PC-3 (cell line): ENCODE measurements at regions not wholly inside any gene's neighbourhood (a gene's known extent, or its start where the extent isn't known, plus 50 kb on each side); places are given as distances from the start of the nearest gene placed in this dataset.

Experiments
- ATAC-seq: fragments of 200-7000 bp; cut with Tn5 transposase; 2 replicates; pipeline ENCODE4 v1.9.1; 2020; ENCODE audit warnings: mild to moderate bottlenecking, moderate library complexity
- BruUV-seq: library from RNA; stranded (reverse); fragments of 400-500 nt; replicated peaks from 2 replicates; lab custom pipeline; 2021; lab: Mats Ljungman, UMichigan
- CTCF ChIA-PET: fragments of 300-600 bp; sonication (Branson Sonifier 250); formaldehyde crosslinking; loops from one replicate; lab custom pipeline; 2022; ENCODE audit warnings: antibody characterized with exemption; lab: Charles Lee
- POLR2A ChIA-PET: fragments of 300-600 bp; sonication (Branson Sonifier 250); formaldehyde crosslinking; loops from one replicate; lab custom pipeline; 2022; ENCODE audit warnings: antibody characterized with exemption; ENCODE audit not compliant: unreplicated experiment; lab: Charles Lee
- DNase-seq: peaks from one replicate; pipeline ENCODE4 v3.0.0-alpha.2; 2015
- H2AFZ ChIP-seq: fragments of 300-600 bp; sonication (generic); 2 replicates; pipeline ENCODE4 v1.6.0; 2016; ENCODE audit warnings: antibody characterized with exemption, low read length
- H3F3A ChIP-seq: fragments of 300-600 bp; sonication (generic); one replicate; pipeline ENCODE4 v1.6.0; 2017; ENCODE audit warnings: antibody characterized with exemption, low read length, control low read depth, mild to moderate bottlenecking; ENCODE audit not compliant: unreplicated experiment
- H3K27ac ChIP-seq: fragments of 300-600 bp; sonication (generic); 2 replicates; pipeline ENCODE4 v1.5.1; 2016; ENCODE audit warnings: mild to moderate bottlenecking, low read length
- H3K27me3 ChIP-seq: fragments of 300-600 bp; sonication (generic); 2 replicates; pipeline ENCODE4 v1.6.1; 2016; ENCODE audit warnings: low read length, mixed read lengths
- H3K36me3 ChIP-seq: fragments of 300-600 bp; sonication (generic); 2 replicates; pipeline ENCODE4 v1.6.1; 2016; ENCODE audit warnings: low read depth, mixed run types, low read length, mixed read lengths
- H3K4me1 ChIP-seq: fragments of 300-600 bp; sonication (generic); 2 replicates; pipeline ENCODE4 v1.5.1; 2016; ENCODE audit warnings: low read length; ENCODE audit not compliant: insufficient read depth
- H3K4me2 ChIP-seq: fragments of 300-600 bp; sonication (generic); 2 replicates; pipeline ENCODE4 v1.6.0; 2016; ENCODE audit warnings: low read length
- H3K4me3 ChIP-seq: fragments of 300-600 bp; sonication (generic); 2 replicates; pipeline ENCODE4 v1.5.1; 2016; ENCODE audit warnings: mild to moderate bottlenecking, low read length, mixed read lengths
- H3K79me2 ChIP-seq: fragments of 300-600 bp; sonication (generic); 2 replicates; pipeline ENCODE4 v1.6.1; 2017; ENCODE audit warnings: low read length, mixed read lengths
- H3K9ac ChIP-seq: fragments of 300-600 bp; sonication (generic); 2 replicates; pipeline ENCODE4 v1.6.0; 2016; ENCODE audit warnings: mild to moderate bottlenecking, low read length
- H3K9me2 ChIP-seq: fragments of 300-600 bp; sonication (generic); replicated peaks from 2 replicates; pipeline ENCODE4 v1.6.1; 2016; ENCODE audit warnings: mixed run types, low read length, mixed read lengths
- H3K9me3 ChIP-seq: fragments of 300-600 bp; sonication (generic); 2 replicates; pipeline ENCODE4 v1.6.1; 2016; ENCODE audit warnings: low read length, mixed read lengths
- H4K20me1 ChIP-seq: fragments of 300-600 bp; sonication (generic); 2 replicates; pipeline ENCODE4 v1.6.1; 2016; ENCODE audit warnings: low read length, mixed read lengths
- EZH2 ChIP-seq: fragments of 300-600 bp; sonication (generic); IDR thresholded peaks from one replicate; pipeline ENCODE4 v1.6.1; 2017; ENCODE audit warnings: antibody characterized with exemption, mild to moderate bottlenecking, low read length; ENCODE audit not compliant: unreplicated experiment
- EZH2phosphoT487 ChIP-seq: fragments of 300-600 bp; sonication (generic); IDR thresholded peaks from 2 replicates; pipeline ENCODE4 v1.6.1; 2018; ENCODE audit warnings: mild to moderate bottlenecking, antibody characterized with exemption, low read length, borderline replicate concordance
- intact Hi-C: fragments of 100-400 bp; cut with micrococcal nuclease; formaldehyde crosslinking; loops from 2 replicates; pipeline ENCODE4 v1.9.0; 2023
- TF ChIP-seq, protein P1 (sequence below): fragments of 300-600 bp; sonication (generic); conservative IDR thresholded peaks from 2 replicates; pipeline ENCODE4 v1.5.1; 2017; ENCODE audit warnings: antibody characterized with exemption, low read depth, mild to moderate bottlenecking, low read length

DNA sequence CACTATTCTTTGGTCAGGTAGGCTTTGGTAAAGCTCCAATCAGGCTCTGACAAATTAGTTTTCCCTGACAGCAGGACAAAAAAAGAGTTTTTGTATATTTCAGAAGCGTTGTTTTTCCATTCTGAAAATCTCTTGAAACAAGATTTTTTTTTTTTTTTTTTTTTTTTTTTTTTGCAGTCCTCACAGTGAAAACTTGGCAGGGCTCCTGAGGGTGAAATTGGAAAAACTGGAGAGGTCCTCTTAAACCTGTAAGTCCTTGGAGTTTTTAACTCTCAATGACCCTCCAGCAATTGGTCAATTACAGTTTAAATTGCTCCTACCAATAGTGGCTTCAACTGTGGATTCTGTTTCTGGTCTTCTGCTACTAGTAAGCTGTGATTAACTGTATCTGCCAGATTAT lies 244.5 kb upstream of the PKDCC start:
- no peak for ATAC-seq
- ChIA-PET POLR2A (no interaction called here), CTCF (no interaction called here)
- Histone ChIP-seq H2AFZ (no peak overlapping the region), H3K27ac (no peak overlapping the region), H4K20me1 (no peaks in the 10 kb centered on the region), H3K36me3 (no peaks in the 10 kb centered on the region), H3K79me2 (no peaks in the 10 kb centered on the region), H3K4me1 (no peaks in the 10 kb centered on the region), H3K4me2 (no peak overlapping the region), H3F3A (no peaks in the 10 kb centered on the region), H3K27me3 (peaks cover 29% of the 10 kb centered on the region; the same call in 1 of the 2 replicates), H3K9ac (no peak overlapping the region), H3K9me3 (no peaks in the 10 kb centered on the region), H3K4me3 (no peak overlapping the region), H3K9me2 (no peaks in the 10 kb centered on the region)
- TF ChIP-seq, protein P1, sequence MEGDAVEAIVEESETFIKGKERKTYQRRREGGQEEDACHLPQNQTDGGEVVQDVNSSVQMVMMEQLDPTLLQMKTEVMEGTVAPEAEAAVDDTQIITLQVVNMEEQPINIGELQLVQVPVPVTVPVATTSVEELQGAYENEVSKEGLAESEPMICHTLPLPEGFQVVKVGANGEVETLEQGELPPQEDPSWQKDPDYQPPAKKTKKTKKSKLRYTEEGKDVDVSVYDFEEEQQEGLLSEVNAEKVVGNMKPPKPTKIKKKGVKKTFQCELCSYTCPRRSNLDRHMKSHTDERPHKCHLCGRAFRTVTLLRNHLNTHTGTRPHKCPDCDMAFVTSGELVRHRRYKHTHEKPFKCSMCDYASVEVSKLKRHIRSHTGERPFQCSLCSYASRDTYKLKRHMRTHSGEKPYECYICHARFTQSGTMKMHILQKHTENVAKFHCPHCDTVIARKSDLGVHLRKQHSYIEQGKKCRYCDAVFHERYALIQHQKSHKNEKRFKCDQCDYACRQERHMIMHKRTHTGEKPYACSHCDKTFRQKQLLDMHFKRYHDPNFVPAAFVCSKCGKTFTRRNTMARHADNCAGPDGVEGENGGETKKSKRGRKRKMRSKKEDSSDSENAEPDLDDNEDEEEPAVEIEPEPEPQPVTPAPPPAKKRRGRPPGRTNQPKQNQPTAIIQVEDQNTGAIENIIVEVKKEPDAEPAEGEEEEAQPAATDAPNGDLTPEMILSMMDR, result no peak
- TF ChIP-seq EZH2, result no peak
- TF ChIP-seq EZH2phosphoT487, result no peak
- BruUV-seq, result no TSS peak
- intact Hi-C loops, result no loop called here
- DNase-seq, result no peak

DNA sequence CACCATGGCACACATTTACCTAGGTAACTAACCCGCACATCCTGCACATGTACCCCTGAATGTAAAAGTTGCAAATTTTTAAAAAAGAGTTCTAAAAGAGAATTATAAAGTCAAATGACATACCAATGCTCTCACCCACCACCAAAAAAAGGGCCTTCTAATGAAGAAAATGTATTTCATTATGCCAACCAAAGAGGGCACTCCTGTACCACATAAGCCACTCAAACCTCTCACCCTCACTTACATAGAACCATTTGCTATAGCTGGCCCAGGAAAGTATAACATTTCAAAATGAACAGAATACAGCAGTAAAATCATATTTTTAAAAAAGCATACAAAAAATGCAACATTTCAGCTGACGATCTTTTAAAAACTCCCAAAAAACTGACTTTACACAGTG lies 241.5 kb upstream of the PKDCC start:
- Histone ChIP-seq H3F3A (no peaks in the 10 kb centered on the region), H4K20me1 (no peaks in the 10 kb centered on the region), H3K4me1 (no peaks in the 10 kb centered on the region), H3K9me2 (no peaks in the 10 kb centered on the region), H3K27ac (no peak overlapping the region), H3K9ac (no peak overlapping the region), H3K4me2 (no peak overlapping the region), H3K4me3 (no peak overlapping the region), H3K36me3 (no peaks in the 10 kb centered on the region), H3K9me3 (no peaks in the 10 kb centered on the region), H3K27me3 (peaks cover 22% of the 10 kb centered on the region; the same call in 1 of the 2 replicates), H3K79me2 (no peaks in the 10 kb centered on the region), H2AFZ (no peak overlapping the region)
- BruUV-seq, result no TSS peak
- intact Hi-C loops, result no loop called here
- ChIA-PET POLR2A (no interaction called here), CTCF (interaction anchor here (0.6 kb wide), 1 partner anchor 849 kb away, joined by 3 read pairs; no protein-coding TSS in a partner anchor)
- TF ChIP-seq EZH2, result no peak
- TF ChIP-seq EZH2phosphoT487, result no peak
- TF ChIP-seq, protein P1, result peak; percentile 51
- DNase-seq, result no peak
- no peak for ATAC-seq

DNA sequence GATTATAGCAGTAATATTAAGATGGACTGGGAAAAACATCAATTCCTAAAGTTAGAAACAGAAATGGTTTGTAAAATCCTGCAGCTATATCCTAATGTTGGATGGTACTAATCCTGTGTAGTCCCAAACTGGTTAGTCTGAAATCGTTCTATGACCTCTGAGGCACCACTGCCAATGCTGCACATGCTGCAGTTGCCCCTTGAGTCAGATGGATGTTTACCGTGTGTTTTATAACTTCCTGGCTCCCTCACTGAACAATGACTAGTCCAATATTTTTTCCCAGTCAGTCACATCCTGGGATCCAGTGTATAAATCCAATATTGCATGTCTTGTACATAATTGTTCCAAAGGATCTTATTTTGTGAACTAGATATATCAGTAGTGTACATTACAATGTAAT lies 226.7 kb upstream of the PKDCC start:
- no TSS peak for BruUV-seq
- no peak overlapping the region for H3K4me2 ChIP-seq
- H4K20me1 ChIP-seq, result no peaks in the 10 kb centered on the region
- no peak overlapping the region for H3K27ac ChIP-seq
- ATAC-seq (no peak), DNase-seq (peak; percentile 20)
- H3K9me2 ChIP-seq, result no peaks in the 10 kb centered on the region
- H3K79me2 ChIP-seq, result no peaks in the 10 kb centered on the region
- H2AFZ ChIP-seq, result no peak overlapping the region
- no peaks in the 10 kb centered on the region for H3K4me1 ChIP-seq
- H3K4me3 ChIP-seq, result no peak overlapping the region
- no peaks in the 10 kb centered on the region for H3K36me3 ChIP-seq
- H3K27me3 ChIP-seq, result peaks cover 39% of the 10 kb centered on the region
- no peak overlapping the region for H3K9ac ChIP-seq
- TF ChIP-seq, protein P1, result no peak
- TF ChIP-seq EZH2, result no peak
- TF ChIP-seq EZH2phosphoT487, result no peak
- ChIA-PET POLR2A (no interaction called here), CTCF (no interaction called here)
- intact Hi-C loops, result no loop called here
- no peaks in the 10 kb centered on the region for H3F3A ChIP-seq
- no peaks in the 10 kb centered on the region for H3K9me3 ChIP-seq
